GM12891 (cell line): ENCODE measurements at regions not wholly inside any gene's neighbourhood (a gene's known extent, or its start where the extent isn't known, plus 50 kb on each side); places are given as distances from the start of the nearest gene placed in this dataset.

Source experiments
- DNase-seq: peaks from one replicate; pipeline ENCODE4 v3.0.0; 2011; ENCODE audit warnings: low spot score; ENCODE audit not compliant: insufficient read length
- FAIRE-seq: peaks from 2 replicates; lab custom pipeline; 2011; peaks lifted over from hg19 to GRCh38; lab: Jason Lieb, UNC
- PAX5 ChIP-seq: IDR thresholded peaks from 2 replicates; pipeline ENCODE4 v1.6.1; 2011; ENCODE audit warnings: low read length, moderate library complexity, mild to moderate bottlenecking; ENCODE audit not compliant: insufficient read depth, severe bottlenecking
- POLR2A ChIP-seq: IDR thresholded peaks from 2 replicates; pipeline ENCODE4 v1.6.1; 2011; ENCODE audit warnings: low read depth, low read length, control low read depth
- POLR2AphosphoS5 ChIP-seq: IDR thresholded peaks from 2 replicates; pipeline ENCODE4 v1.6.1; 2011; ENCODE audit warnings: low read depth, low read length, control low read depth
- POU2F2 ChIP-seq: IDR thresholded peaks from 2 replicates; pipeline ENCODE4 v1.6.1; 2011; ENCODE audit warnings: low read depth, mild to moderate bottlenecking, control low read depth, low read length, moderate library complexity
- SPI1 ChIP-seq: IDR thresholded peaks from 2 replicates; pipeline ENCODE4 v1.6.1; 2011; ENCODE audit warnings: low read depth, low read length, control low read depth
- TAF1 ChIP-seq: IDR thresholded peaks from 2 replicates; pipeline ENCODE4 v1.6.1; 2011; ENCODE audit warnings: low read depth, low read length, control low read depth

DNA sequence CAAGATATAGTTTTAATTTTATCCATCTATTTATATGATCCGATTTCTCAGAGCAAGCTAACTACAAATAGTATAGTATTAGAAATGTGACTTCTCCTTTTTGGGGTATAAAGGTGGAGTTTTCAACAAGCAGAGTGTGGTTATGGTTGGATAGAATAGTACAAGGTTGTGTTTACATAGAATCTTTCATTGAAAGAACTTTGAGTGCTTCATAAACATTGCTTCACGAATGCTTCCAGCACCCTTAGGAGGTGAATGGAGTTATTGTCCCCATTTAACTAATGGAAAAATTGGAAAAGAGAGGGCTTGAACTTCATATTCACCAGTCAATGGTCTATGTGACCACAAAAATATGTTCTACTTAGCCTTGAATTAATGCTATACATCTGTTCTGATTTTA is 134.1 kb upstream of the CITED2 start:
- DNase-seq (no peak), FAIRE-seq (no peak)
- no peak for TF ChIP-seq POU2F2
- no peak for TF ChIP-seq TAF1
- no peak for TF ChIP-seq POLR2A
- no peak for TF ChIP-seq PAX5
- no peak for TF ChIP-seq SPI1
- no peak for TF ChIP-seq POLR2AphosphoS5

DNA sequence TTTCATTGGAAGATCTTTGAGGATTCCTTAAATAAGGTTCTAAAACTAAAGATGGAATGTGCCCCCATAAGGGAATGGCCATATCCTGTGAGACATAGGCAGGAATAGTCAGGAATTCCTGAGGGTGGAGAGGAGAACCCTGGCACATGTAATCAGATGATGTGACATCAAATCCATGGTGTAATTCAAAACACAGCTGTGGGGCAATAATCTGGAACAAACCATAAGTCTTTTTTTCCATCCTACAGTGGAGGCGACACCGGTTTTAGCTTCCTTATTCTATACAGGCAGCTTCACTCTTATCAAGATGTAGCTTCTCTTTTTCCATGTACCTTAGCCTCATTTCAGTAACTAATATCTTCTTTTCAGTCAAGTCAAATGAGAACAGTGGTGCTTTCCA is 133.6 kb upstream of the CITED2 start:
- TF ChIP-seq POLR2AphosphoS5 (no peak), POLR2A (no peak), TAF1 (no peak), SPI1 (no peak), PAX5 (no peak), POU2F2 (no peak)
- no peak for FAIRE-seq
- DNase-seq: no peak

GRCh38 chr6:139500977-139501376 is 126.5 kb upstream of the CITED2 start:
- no peak for FAIRE-seq
- TF ChIP-seq POLR2AphosphoS5 (no peak), SPI1 (no peak)
- no peak for DNase-seq

DNA sequence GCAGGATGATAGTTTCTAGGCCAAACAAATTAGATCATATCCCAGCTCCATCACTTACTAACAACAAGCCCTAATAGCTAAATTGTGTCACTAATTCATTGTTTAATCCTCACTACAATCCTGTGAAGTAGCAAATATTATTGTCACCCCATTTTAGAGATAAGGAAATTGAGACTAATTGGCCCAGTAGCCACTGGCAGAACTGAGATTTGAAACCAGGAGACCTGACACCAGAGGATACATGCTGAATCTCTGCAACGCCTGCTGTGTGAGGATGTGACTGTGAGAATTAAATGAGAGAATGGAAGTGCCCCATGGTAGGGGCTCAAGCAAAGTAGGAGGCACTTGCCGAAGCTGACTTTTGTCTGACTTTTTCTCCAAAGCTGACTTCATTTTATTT is 124.3 kb upstream of the CITED2 start:
- FAIRE-seq: no peak
- TF ChIP-seq TAF1: no peak
- no peak for TF ChIP-seq SPI1
- TF ChIP-seq POU2F2: no peak
- no peak for TF ChIP-seq POLR2A
- no peak for TF ChIP-seq PAX5
- TF ChIP-seq POLR2AphosphoS5: no peak
- no peak for DNase-seq

DNA sequence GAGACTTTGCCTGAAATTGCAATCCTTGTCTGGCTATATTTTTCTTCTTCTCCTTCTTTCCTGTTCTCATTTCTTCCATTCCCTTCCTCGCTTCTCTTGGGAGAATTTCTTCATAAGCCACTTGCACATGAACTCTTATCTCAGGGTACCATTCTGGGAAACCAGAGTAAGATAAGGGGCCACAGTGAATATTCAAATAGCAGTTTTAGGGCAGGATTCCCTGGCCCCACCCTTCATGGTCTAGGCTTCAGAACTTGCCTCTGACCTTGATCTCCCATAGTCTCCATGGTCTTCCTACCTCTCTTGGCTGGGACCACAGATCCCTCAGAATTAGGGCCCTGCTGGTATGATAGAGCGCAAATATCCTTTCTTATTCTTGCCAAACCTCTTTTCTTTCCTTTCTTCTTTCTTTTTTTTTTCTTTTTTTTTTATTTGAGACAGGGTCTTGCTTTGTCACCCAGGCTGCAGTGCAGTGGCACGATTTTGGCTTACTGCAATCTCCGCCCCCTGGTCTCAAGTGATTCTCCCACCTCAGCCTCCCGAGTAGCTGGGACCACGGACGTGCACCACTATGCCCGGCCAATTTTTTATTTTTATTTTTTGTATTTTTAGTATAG is 123.0 kb upstream of the CITED2 start:
- no peak for FAIRE-seq
- no peak for DNase-seq
- TF ChIP-seq POU2F2: no peak

DNA sequence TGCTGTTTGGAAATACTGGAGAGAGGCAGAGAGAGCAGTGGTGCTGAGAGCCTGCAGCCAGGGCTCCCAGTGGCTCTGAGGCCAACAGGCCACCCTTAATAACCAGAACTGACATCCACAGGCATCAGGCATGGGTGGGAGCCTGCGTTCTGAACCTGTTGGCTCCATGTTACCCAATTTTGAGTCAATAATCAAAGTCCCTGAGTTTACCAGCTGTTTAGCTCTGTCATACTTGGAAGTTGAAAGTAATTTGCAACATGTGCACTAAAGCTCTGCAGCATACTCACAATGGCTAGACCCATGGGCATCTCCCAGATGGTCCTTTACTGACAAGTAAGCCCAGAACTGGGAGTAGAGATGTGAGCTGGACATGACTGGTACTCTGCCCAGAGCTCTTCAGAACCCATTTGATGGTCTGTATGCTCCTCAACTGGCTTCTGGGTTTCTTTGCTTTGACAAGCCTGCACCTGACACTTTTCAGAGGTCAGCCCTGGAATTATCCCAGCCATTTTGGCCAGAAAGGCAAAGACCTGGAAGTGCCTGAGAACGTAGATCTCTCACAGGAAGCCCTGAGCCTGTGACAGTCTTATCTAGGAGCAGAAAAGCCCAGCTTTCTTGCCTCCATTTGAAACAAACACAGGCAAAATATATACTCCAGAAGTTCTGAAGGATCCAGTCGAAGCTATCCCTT is 122.4 kb upstream of the CITED2 start:
- FAIRE-seq (no peak), DNase-seq (no peak)
- no peak for TF ChIP-seq POU2F2
- TF ChIP-seq POLR2AphosphoS5: no peak
- no peak for TF ChIP-seq PAX5
- TF ChIP-seq POLR2A: no peak
- no peak for TF ChIP-seq TAF1
- no peak for TF ChIP-seq SPI1

- FAIRE-seq: no peak
- DNase-seq: no peak
- TF ChIP-seq POLR2AphosphoS5: no peak
- TF ChIP-seq TAF1: no peak
- no peak for TF ChIP-seq SPI1
These were observed 120.0 kb upstream of the CITED2 start for GRCh38 chr6:139494376-139494990.

- TF ChIP-seq SPI1: peak; percentile 76
- TF ChIP-seq POLR2A: no peak
- TF ChIP-seq TAF1: no peak
- TF ChIP-seq PAX5: no peak
- TF ChIP-seq POLR2AphosphoS5: no peak
- FAIRE-seq (no peak), DNase-seq (no peak)
These were observed 116.0 kb upstream of the CITED2 start for GRCh38 chr6:139490482-139490881.

DNA sequence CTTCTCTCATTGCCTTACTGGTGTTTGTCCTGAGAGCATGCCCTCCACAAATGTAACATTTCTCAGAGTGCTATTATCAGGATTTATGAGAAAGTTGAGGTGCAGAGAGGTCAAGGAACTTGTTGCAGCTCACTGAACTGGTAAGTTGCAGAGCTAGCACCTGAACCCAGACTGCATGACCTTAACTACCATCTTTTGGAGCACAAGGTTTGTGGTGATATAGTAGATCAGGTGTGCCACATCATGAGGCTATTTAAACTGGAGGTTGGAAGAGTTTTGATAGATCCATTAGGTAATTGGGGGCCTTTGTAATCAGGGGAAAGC is 112.0 kb upstream of the CITED2 start:
- TF ChIP-seq TAF1 (no peak), POLR2A (no peak), SPI1 (no peak), POU2F2 (no peak), PAX5 (no peak), POLR2AphosphoS5 (no peak)
- no peak for DNase-seq
- peak; percentile 73 for FAIRE-seq

DNA sequence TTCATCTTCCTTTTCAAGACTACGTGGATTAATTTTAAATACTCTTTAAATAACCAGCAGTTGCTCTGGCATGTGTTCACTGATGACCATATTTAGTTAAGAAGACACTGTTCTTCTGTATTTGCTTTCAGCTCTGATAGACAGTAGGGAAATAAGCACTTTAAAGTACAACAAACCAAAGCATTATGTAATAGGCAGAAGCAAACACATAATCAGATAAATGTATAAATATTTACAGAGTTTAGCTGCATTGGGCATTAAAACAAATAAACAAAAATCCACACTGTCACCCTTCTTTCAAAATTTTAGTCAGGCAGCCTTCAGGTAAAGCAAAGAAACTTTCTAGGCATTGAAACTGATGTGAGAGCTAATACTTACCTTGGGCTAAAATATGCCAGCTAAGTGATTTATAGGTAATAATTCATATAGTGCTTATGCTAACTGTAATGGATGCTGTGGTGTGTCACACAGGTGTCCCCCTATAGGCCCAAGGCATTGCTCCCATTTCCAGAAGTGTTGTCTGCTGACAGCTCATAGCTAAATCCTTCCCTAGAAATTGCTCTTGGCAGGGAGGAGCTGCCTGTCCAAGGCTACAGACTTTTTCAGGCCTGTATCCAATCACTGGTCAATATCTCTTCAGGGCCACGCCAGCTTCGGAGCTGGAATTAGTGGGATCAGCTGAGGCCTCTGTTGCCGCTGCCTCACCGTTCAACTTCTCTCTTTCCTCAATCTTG is 111.5 kb upstream of the CITED2 start:
- no peak for TF ChIP-seq PAX5
- DNase-seq: no peak
- FAIRE-seq: no peak

GRCh38 chr6:139485185-139485584 is 110.7 kb upstream of the CITED2 start:
- FAIRE-seq: no peak
- TF ChIP-seq POLR2AphosphoS5 (no peak), SPI1 (no peak), POU2F2 (no peak), TAF1 (no peak), POLR2A (no peak), PAX5 (no peak)
- DNase-seq: no peak
